ENCODE measurements at regions not wholly inside any gene's neighbourhood (a gene's known extent, or its start where the extent isn't known, plus 50 kb on each side); places are given as distances from the start of the nearest gene placed in this dataset.

GRCh38 chr10:60467202-60467546, 77.5 kb upstream of the ANK3 start:
- no peaks in the 10 kb centered on the region for H3K4me1 ChIP-seq (ENCODE audit: low read depth)
- no peak for TF ChIP-seq CTCF (IDR thresholded peaks at IDR 0.05)
- H3K4me3 ChIP-seq: no peak overlapping the region
- ATAC-seq (no peak), DNase-seq (no peak)
- H3K36me3 ChIP-seq (ENCODE audit: low read depth): no peaks in the 10 kb centered on the region
- intact Hi-C loops (cut with DNase I, micrococcal nuclease): no loop called here
- H3K9me3 ChIP-seq: no peaks in the 10 kb centered on the region

- no peaks in the 10 kb centered on the region for H3K36me3 ChIP-seq (ENCODE audit: low read depth)
- no peak for DNase-seq
- no peak for ATAC-seq
- intact Hi-C loops (cut with DNase I, micrococcal nuclease): no loop called here
- no peaks in the 10 kb centered on the region for H3K4me1 ChIP-seq (ENCODE audit: low read depth)
- H3K9me3 ChIP-seq: no peaks in the 10 kb centered on the region
- no peak for TF ChIP-seq CTCF (IDR thresholded peaks at IDR 0.05)
- H3K4me3 ChIP-seq: no peak overlapping the region
Observed at GRCh38 chr10:60466267-60467201, 76.9 kb upstream of the ANK3 start.

GRCh38 chr10:60465801-60466200, 76.1 kb upstream of the ANK3 start:
- DNase-seq: no peak

GRCh38 chr10:60464659-60465058, 75.0 kb upstream of the ANK3 start:
- no peak for DNase-seq
- Histone ChIP-seq H3K9me3 (no peaks in the 10 kb centered on the region), H3K36me3 (ENCODE audit: low read depth) (no peaks in the 10 kb centered on the region), H3K4me1 (ENCODE audit: low read depth) (no peaks in the 10 kb centered on the region), H3K4me3 (no peak overlapping the region)
- intact Hi-C loops (cut with DNase I, micrococcal nuclease): no loop called here
- ATAC-seq: no peak
- TF ChIP-seq CTCF (IDR thresholded peaks at IDR 0.05): no peak

More at GRCh38 chr10:60465801-60466200, 76.1 kb upstream of the ANK3 start:
- Histone ChIP-seq H3K36me3 (ENCODE audit: low read depth) (no peaks in the 10 kb centered on the region), H3K4me3 (no peak overlapping the region), H3K4me1 (ENCODE audit: low read depth) (no peaks in the 10 kb centered on the region), H3K9me3 (no peaks in the 10 kb centered on the region)
- no peak for ATAC-seq
- intact Hi-C loops (cut with DNase I, micrococcal nuclease): no loop called here
- TF ChIP-seq CTCF (IDR thresholded peaks at IDR 0.05): no peak

GRCh38 chr10:60463746-60464145, 74.1 kb upstream of the ANK3 start:
- H3K9me3 ChIP-seq: no peaks in the 10 kb centered on the region
- no peaks in the 10 kb centered on the region for H3K4me1 ChIP-seq (ENCODE audit: low read depth)
- no peak for TF ChIP-seq CTCF (IDR thresholded peaks at IDR 0.05)
- no peak for DNase-seq
- ATAC-seq: no peak
- H3K4me3 ChIP-seq: no peak overlapping the region
- H3K36me3 ChIP-seq (ENCODE audit: low read depth): no peaks in the 10 kb centered on the region
- intact Hi-C loops (cut with DNase I, micrococcal nuclease): no loop called here

All from mucosa of descending colon (tissue), 3 donors.